ENCODE measurements at regions not wholly inside any gene's neighbourhood (a gene's known extent, or its start where the extent isn't known, plus 50 kb on each side); places are given as distances from the start of the nearest gene placed in this dataset.

DNA sequence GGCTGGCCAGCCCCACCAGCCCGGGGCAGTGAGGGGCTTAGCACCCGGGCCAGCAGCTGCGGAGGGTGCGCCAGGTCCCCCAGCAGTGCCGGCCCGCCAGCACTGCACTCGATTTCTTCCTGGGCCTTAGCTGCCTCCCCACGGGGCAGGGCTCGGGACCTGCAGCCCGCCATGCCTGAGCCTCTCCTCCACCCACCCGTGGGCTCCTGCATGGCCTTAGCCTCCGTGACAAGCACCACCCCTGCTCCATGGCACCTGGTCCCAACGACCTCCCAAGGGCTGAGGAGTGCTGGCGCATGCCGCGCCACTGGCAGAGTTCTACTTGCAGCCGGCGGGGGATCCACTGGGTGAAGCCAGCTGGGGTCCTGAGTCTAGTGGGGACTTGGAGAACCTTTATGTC is 452.6 kb downstream of the AGTPBP1 start:
- TF ChIP-seq, protein P1, sequence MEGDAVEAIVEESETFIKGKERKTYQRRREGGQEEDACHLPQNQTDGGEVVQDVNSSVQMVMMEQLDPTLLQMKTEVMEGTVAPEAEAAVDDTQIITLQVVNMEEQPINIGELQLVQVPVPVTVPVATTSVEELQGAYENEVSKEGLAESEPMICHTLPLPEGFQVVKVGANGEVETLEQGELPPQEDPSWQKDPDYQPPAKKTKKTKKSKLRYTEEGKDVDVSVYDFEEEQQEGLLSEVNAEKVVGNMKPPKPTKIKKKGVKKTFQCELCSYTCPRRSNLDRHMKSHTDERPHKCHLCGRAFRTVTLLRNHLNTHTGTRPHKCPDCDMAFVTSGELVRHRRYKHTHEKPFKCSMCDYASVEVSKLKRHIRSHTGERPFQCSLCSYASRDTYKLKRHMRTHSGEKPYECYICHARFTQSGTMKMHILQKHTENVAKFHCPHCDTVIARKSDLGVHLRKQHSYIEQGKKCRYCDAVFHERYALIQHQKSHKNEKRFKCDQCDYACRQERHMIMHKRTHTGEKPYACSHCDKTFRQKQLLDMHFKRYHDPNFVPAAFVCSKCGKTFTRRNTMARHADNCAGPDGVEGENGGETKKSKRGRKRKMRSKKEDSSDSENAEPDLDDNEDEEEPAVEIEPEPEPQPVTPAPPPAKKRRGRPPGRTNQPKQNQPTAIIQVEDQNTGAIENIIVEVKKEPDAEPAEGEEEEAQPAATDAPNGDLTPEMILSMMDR (IDR thresholded peaks at IDR 0.05; ENCODE audit: extremely low read depth, missing control alignments), result no peak
- DNase-seq (ENCODE audit: low spot score), result no peak

DNA sequence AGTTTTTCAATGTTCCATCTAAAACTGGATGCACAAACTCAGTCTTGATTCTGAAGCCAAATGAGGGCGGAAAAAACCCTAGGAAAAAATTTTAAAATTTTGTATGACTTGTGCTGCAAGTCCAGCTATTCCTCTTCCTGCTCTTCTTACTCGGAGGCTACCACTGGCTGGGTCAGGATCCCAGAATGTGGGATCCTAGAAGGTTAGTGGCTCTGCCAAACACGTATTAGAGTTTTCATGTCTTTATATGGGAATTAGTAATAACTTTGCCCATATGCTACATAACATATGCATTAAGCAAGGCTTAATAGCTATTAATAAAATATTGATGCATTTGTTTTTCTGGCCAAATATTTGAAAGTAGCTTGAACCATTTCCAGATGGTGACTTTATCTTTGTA is 458.3 kb downstream of the AGTPBP1 start:
- TF ChIP-seq, protein P1 (IDR thresholded peaks at IDR 0.05; ENCODE audit: extremely low read depth, missing control alignments), result no peak
- DNase-seq (ENCODE audit: low spot score), result no peak

DNA sequence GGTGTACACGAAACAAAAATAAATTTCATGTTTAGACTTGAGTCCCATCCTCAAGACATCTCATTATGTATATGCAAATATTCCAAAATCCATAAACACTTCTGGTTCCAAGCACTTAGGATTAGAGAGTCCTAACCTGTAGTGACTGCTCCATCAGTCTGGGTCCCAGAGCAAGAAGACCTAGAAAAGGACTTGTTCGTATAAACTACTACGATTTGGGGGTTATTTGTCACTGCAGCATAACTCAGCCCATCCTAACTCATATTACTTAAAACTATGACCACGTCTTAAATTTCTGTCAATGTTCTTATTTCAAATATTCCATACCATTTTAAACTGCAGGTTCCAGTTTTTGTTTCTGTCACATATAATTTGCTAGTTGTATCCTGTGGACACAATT is 463.0 kb downstream of the AGTPBP1 start:
- TF ChIP-seq, protein P1 (IDR thresholded peaks at IDR 0.05; ENCODE audit: extremely low read depth, missing control alignments), result no peak
- no peak for DNase-seq (ENCODE audit: low spot score)

DNA sequence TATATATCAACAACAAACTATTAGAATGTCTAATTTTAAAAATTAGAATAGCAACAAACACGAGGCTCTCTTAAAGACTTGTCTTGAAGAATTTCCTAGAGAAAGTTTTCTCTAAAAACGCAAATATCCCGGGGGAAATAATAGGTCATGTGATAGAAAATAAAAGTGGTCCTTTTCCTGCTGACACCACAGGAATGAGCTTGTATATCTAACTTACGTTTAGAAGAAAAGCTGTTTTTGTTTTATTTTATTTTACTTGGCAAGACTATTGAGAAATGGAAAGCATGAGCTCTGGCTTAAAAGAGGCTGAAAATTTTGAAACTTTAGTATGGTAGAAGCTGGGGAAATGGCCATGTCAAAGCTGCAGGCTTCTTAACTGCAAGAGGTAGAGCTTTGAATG is 465.0 kb downstream of the AGTPBP1 start:
- TF ChIP-seq, protein P1 (IDR thresholded peaks at IDR 0.05; ENCODE audit: extremely low read depth, missing control alignments), result no peak

DNA sequence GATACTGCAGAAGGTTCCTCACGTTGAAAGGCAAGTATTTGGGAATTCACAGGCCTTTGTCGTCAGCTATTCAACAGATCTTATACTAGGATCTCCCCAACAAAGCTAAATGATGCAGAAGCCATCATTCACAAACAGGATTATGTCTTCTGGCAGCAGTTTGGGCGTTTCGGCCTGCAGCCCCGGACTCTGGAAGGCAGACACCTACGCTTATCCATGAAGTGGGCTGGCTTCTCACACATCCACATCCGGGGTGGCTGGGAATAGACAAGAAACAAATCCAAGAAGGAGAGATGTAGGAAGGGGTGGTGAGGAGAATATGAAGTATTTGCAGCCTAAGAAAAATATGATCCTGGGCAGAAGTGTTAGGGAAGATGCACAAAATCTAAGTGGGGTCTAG is 471.9 kb downstream of the AGTPBP1 start:
- TF ChIP-seq, protein P1 (IDR thresholded peaks at IDR 0.05; ENCODE audit: extremely low read depth, missing control alignments), result no peak

More for the DNA sequence above, 465.0 kb downstream of the AGTPBP1 start:
- no peak for DNase-seq (ENCODE audit: low spot score)

DNA sequence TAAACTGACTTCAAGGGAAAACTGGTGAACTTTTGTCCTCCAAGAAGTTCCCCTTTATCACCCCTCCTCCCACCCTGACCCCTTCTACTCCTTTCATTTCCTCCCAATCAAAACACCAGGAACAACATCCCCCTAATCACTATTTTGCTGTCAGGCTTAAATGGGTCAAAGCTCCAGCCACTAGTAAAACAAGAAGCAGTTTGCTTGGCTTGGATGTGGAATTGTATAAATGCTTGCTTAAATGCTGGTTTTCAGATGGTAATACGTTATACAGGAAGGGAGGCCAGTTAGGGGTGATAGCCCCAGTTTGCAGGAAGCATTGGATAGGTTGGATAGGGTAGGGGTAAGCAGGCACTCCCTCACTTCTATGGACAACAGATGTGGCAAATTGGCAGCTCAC is 473.6 kb downstream of the AGTPBP1 start:
- DNase-seq (ENCODE audit: low spot score), result no peak
- TF ChIP-seq, protein P1 (IDR thresholded peaks at IDR 0.05; ENCODE audit: extremely low read depth, missing control alignments), result no peak

More for the DNA sequence above, 471.9 kb downstream of the AGTPBP1 start:
- DNase-seq (ENCODE audit: low spot score), result no peak

DNA sequence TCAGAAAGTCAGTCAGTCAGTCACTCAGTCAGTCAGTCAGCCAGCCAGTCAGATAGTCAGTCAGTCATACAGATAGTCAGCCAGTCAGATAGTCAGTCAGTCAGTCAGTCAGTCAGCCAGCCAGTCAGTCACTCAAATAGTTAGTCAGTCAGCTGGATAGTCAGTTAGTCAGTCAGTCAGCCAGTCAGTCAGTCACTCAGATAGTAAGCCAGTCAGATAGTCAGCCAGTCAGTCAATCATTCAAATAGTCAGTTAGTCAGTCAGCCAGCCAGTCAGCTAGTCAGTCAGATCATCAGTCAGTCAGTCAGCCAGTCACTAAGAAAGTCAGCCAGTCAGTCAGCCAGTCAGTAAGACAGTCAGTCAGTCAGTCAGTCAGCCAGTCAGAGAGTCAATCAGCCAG is 477.1 kb downstream of the AGTPBP1 start:
- TF ChIP-seq, protein P1 (IDR thresholded peaks at IDR 0.05; ENCODE audit: extremely low read depth, missing control alignments), result no peak
- DNase-seq (ENCODE audit: low spot score), result no peak
